CD4-positive, alpha-beta memory T cell (primary cell): ENCODE measurements at regions not wholly inside any gene's neighbourhood (a gene's known extent, or its start where the extent isn't known, plus 50 kb on each side); places are given as distances from the start of the nearest gene placed in this dataset.

Experiments
- CTCF ChIA-PET: fragments of 350-600 bp; sonication (Branson Sonifier 250); formaldehyde crosslinking; loops from one replicate; lab custom pipeline; 2021; ENCODE audit warnings: inconsistent platforms; ENCODE audit not compliant: partially characterized antibody; lab: Charles Lee
- POLR2A ChIA-PET: fragments of 350-600 bp; sonication (Branson Sonifier 250); formaldehyde crosslinking; loops from one replicate; lab custom pipeline; 2021; ENCODE audit not compliant: partially characterized antibody; lab: Charles Lee
- DNase-seq, 5 donors: peaks; one replicate each; pipeline versions ENCODE4 v3.0.0 to v3.0.0-alpha.2; 2020 to 2022; ENCODE audit warnings: mixed read lengths in 1 of 5
- H3K27ac ChIP-seq: one replicate; pipeline ENCODE4 v1.7.0; 2013; ENCODE audit warnings: low read depth, low read length
- H3K27me3 ChIP-seq: 2 replicates; pipeline ENCODE4 v1.7.0; 2013; ENCODE audit warnings: mild to moderate bottlenecking, low read length, moderate library complexity; ENCODE audit not compliant: insufficient read depth
- H3K36me3 ChIP-seq: 2 replicates; pipeline ENCODE4 v1.7.0; 2013; ENCODE audit warnings: mild to moderate bottlenecking, low read length, moderate library complexity; ENCODE audit not compliant: insufficient read depth
- H3K4me1 ChIP-seq: 2 replicates; pipeline ENCODE4 v1.7.0; 2013; ENCODE audit warnings: mild to moderate bottlenecking, low read length, moderate library complexity; ENCODE audit not compliant: insufficient read depth
- H3K4me3 ChIP-seq, 2 donors: one replicate each; pipeline ENCODE4 v1.7.0; 2013; ENCODE audit warnings: low read length in 2 of 2, mild to moderate bottlenecking in 1 of 2
- H3K9me3 ChIP-seq, 2 donors: one replicate each; pipeline ENCODE4 v1.7.0; 2013; ENCODE audit warnings: low read length in 2 of 2, control low read depth in 1 of 2; ENCODE audit not compliant: control insufficient read depth in 1 of 2
- H3K27ac Mint-ChIP-seq, 7 donors: one replicate each; pipeline ENCODE4 v1.8.0; 2020 to 2021; ENCODE audit warnings: mixed read lengths in 7 of 7, mild to moderate bottlenecking in 6 of 7, inconsistent platforms in 3 of 7, moderate library complexity in 3 of 7
- H3K27me3 Mint-ChIP-seq, 2 donors: one replicate each; pipeline ENCODE4 v1.8.0; 2020 to 2021; ENCODE audit warnings: mixed read lengths in 2 of 2
- H3K36me3 Mint-ChIP-seq, 2 donors: one replicate each; pipeline ENCODE4 v1.8.0; 2020 to 2021; ENCODE audit warnings: mixed read lengths in 2 of 2, inconsistent platforms in 1 of 2, mild to moderate bottlenecking in 1 of 2
- H3K4me1 Mint-ChIP-seq, 4 donors: one replicate each; pipeline ENCODE4 v1.8.0; 2020 to 2021; ENCODE audit warnings: mixed read lengths in 4 of 4, mild to moderate bottlenecking in 1 of 4
- H3K4me3 Mint-ChIP-seq, 8 donors: one replicate each; pipeline ENCODE4 v1.8.0; 2020 to 2021; ENCODE audit warnings: mixed read lengths in 8 of 8, mild to moderate bottlenecking in 7 of 8, moderate library complexity in 6 of 8, inconsistent platforms in 3 of 8
- H3K9me3 Mint-ChIP-seq, 8 donors: one replicate each; pipeline ENCODE4 v1.8.0; 2020 to 2021; ENCODE audit warnings: mixed read lengths in 8 of 8, mild to moderate bottlenecking in 5 of 8, inconsistent platforms in 3 of 8, moderate library complexity in 1 of 8
- intact Hi-C: fragments of 100-400 bp; cut with micrococcal nuclease; formaldehyde crosslinking; loops from one replicate; pipeline ENCODE4 v1.15.1; 2023

- Mint-ChIP-seq H3K4me1 (peaks cover 7 to 13% (median 9%) of the 10 kb centered on the region in 4 donors), H3K4me3 (no peak overlapping the region), H3K27ac (no peak overlapping the region), H3K36me3 (no peaks in the 10 kb centered on the region), H3K9me3 (no peaks in the 10 kb centered on the region), H3K27me3 (peaks cover 3 to 10% of the 10 kb centered on the region in 2 donors)
- Histone ChIP-seq H3K4me1 (peaks cover 10% of the 10 kb centered on the region), H3K36me3 (no peaks in the 10 kb centered on the region), H3K27me3 (no peaks in the 10 kb centered on the region), H3K27ac (no peak overlapping the region), H3K9me3 (no peaks in the 10 kb centered on the region), H3K4me3 (no peak overlapping the region)
- intact Hi-C loops, result no loop called here
- POLR2A ChIA-PET, result no interaction called here
- CTCF ChIA-PET, result interaction anchor here (1.0 to 1.4 kb wide), 2 partner anchors 17 to 20 kb away, joined by 3 read pairs; no protein-coding TSS in a partner anchor
- no peak for DNase-seq
Measured at GRCh38 chr1:172761581-172762486, 102.9 kb downstream of the FASLG start.

GRCh38 chr1:172763057-172763456, 104.2 kb downstream of the FASLG start:
- peaks cover 10% of the 10 kb centered on the region for H3K4me1 ChIP-seq
- DNase-seq, result no peak
- Mint-ChIP-seq H3K4me3 (no peak overlapping the region), H3K9me3 (no peaks in the 10 kb centered on the region), H3K27ac (no peak overlapping the region), H3K4me1 (peaks cover 7 to 12% (median 9%) of the 10 kb centered on the region in 4 donors), H3K27me3 (peaks cover 3 to 6% of the 10 kb centered on the region in 2 donors), H3K36me3 (no peaks in the 10 kb centered on the region)
- ChIA-PET CTCF (interaction anchor here (0.9 kb wide), 1 partner anchor 16 kb away, joined by 4 read pairs; no protein-coding TSS in a partner anchor), POLR2A (no interaction called here)
- no peak overlapping the region for H3K27ac ChIP-seq
- no peaks in the 10 kb centered on the region for H3K27me3 ChIP-seq
- no peak overlapping the region for H3K4me3 ChIP-seq
- intact Hi-C loops, result no loop called here
- no peaks in the 10 kb centered on the region for H3K36me3 ChIP-seq
- no peaks in the 10 kb centered on the region for H3K9me3 ChIP-seq

- no peaks in the 10 kb centered on the region for H3K36me3 Mint-ChIP-seq
- Histone ChIP-seq H3K36me3 (no peaks in the 10 kb centered on the region), H3K9me3 (no peaks in the 10 kb centered on the region), H3K27me3 (no peaks in the 10 kb centered on the region), H3K4me3 (no peak overlapping the region), H3K27ac (no peak overlapping the region), H3K4me1 (peaks cover 10% of the 10 kb centered on the region)
- intact Hi-C loops, result no loop called here
- CTCF ChIA-PET, result no interaction called here
- H3K4me3 Mint-ChIP-seq, result peak overlapping the region in 1 of 8 donors; percentile 33
- H3K27me3 Mint-ChIP-seq, result peaks cover 3 to 4% of the 10 kb centered on the region in 2 donors
- H3K4me1 Mint-ChIP-seq, result peaks cover 7 to 10% (median 9%) of the 10 kb centered on the region in 4 donors
- no peaks in the 10 kb centered on the region for H3K9me3 Mint-ChIP-seq
- DNase-seq, result peak in 3 of 5 donors; percentile 22 to 47 (median 41)
- peak overlapping the region in 3 of 7 donors; percentile 37 to 77 (median 38) for H3K27ac Mint-ChIP-seq
- POLR2A ChIA-PET, result no interaction called here
Measured at GRCh38 chr1:172764378-172764777, 105.5 kb downstream of the FASLG start.

GRCh38 chr1:172766462-172766861, 107.6 kb downstream of the FASLG start:
- Mint-ChIP-seq H3K27me3 (peaks cover 0 to 1% of the 10 kb centered on the region in 2 donors), H3K4me3 (no peak overlapping the region), H3K36me3 (no peaks in the 10 kb centered on the region), H3K27ac (no peak overlapping the region), H3K9me3 (no peaks in the 10 kb centered on the region), H3K4me1 (peaks cover 7 to 10% (median 9%) of the 10 kb centered on the region in 4 donors)
- intact Hi-C loops, result no loop called here
- H3K36me3 ChIP-seq, result no peaks in the 10 kb centered on the region
- no peak overlapping the region for H3K4me3 ChIP-seq
- H3K27me3 ChIP-seq, result no peaks in the 10 kb centered on the region
- peaks cover 10% of the 10 kb centered on the region for H3K4me1 ChIP-seq
- ChIA-PET POLR2A (no interaction called here), CTCF (interaction anchor here (0.8 to 1.5 kb wide), 4 partner anchors 12 to 653 kb away, joined by 3 to 8 read pairs (median 3); no protein-coding TSS in a partner anchor)
- H3K9me3 ChIP-seq, result no peaks in the 10 kb centered on the region
- DNase-seq, result no peak
- no peak overlapping the region for H3K27ac ChIP-seq

GRCh38 chr1:172770071-172770470, 111.2 kb downstream of the FASLG start:
- no peak overlapping the region for H3K27ac Mint-ChIP-seq
- CTCF ChIA-PET, result no interaction called here

GRCh38 chr1:172774561-172774960, 115.7 kb downstream of the FASLG start:
- no peak overlapping the region for H3K4me3 ChIP-seq
- Mint-ChIP-seq H3K27me3 (no peaks in the 10 kb centered on the region), H3K4me1 (peaks cover 7 to 14% (median 11%) of the 10 kb centered on the region in 4 donors), H3K9me3 (no peaks in the 10 kb centered on the region), H3K36me3 (no peaks in the 10 kb centered on the region), H3K4me3 (no peak overlapping the region), H3K27ac (no peak overlapping the region)
- no peaks in the 10 kb centered on the region for H3K27me3 ChIP-seq
- intact Hi-C loops, result no loop called here
- H3K4me1 ChIP-seq, result peaks cover 9% of the 10 kb centered on the region
- ChIA-PET POLR2A (no interaction called here), CTCF (interaction anchor here (0.6 to 1.4 kb wide), 3 partner anchors 30 to 1970 kb away, joined by 3 to 4 read pairs (median 4); no protein-coding TSS in a partner anchor)
- no peak for DNase-seq
- H3K9me3 ChIP-seq, result no peaks in the 10 kb centered on the region
- H3K27ac ChIP-seq, result no peak overlapping the region
- H3K36me3 ChIP-seq, result no peaks in the 10 kb centered on the region

More at GRCh38 chr1:172770071-172770470, 111.2 kb downstream of the FASLG start:
- Mint-ChIP-seq H3K4me1 (peaks cover 0 to under 1% (median under 1%) of the 10 kb centered on the region in 4 donors), H3K27me3 (no peaks in the 10 kb centered on the region), H3K9me3 (no peaks in the 10 kb centered on the region), H3K36me3 (no peaks in the 10 kb centered on the region), H3K4me3 (no peak overlapping the region)
- Histone ChIP-seq H3K27ac (no peak overlapping the region), H3K9me3 (no peaks in the 10 kb centered on the region), H3K4me3 (no peak overlapping the region), H3K36me3 (no peaks in the 10 kb centered on the region), H3K4me1 (no peaks in the 10 kb centered on the region), H3K27me3 (no peaks in the 10 kb centered on the region)
- no peak for DNase-seq
- intact Hi-C loops, result no loop called here
- POLR2A ChIA-PET, result no interaction called here

- intact Hi-C loops, result no loop called here
- Histone ChIP-seq H3K4me3 (no peak overlapping the region), H3K36me3 (no peaks in the 10 kb centered on the region), H3K9me3 (no peaks in the 10 kb centered on the region), H3K4me1 (peaks cover 11% of the 10 kb centered on the region), H3K27ac (no peak overlapping the region), H3K27me3 (no peaks in the 10 kb centered on the region)
- DNase-seq, result no peak
- H3K36me3 Mint-ChIP-seq, result no peaks in the 10 kb centered on the region
- POLR2A ChIA-PET, result no interaction called here
- H3K4me1 Mint-ChIP-seq, result peaks cover 7 to 18% (median 12%) of the 10 kb centered on the region in 4 donors
- no peak overlapping the region for H3K27ac Mint-ChIP-seq
- no peaks in the 10 kb centered on the region for H3K27me3 Mint-ChIP-seq
- H3K4me3 Mint-ChIP-seq, result no peak overlapping the region
- H3K9me3 Mint-ChIP-seq, result no peaks in the 10 kb centered on the region
- CTCF ChIA-PET, result interaction anchor here (0.7 to 1.2 kb wide), 3 partner anchors 13 to 642 kb away, joined by 3 read pairs; no protein-coding TSS in a partner anchor
Measured at GRCh38 chr1:172775606-172776005, 116.7 kb downstream of the FASLG start.
